Memory B cell (primary cell): ENCODE measurements at regions not wholly inside any gene's neighbourhood (a gene's known extent, or its start where the extent isn't known, plus 50 kb on each side); places are given as distances from the start of the nearest gene placed in this dataset.

Experiments used
- ATAC-seq: fragments of 150-1000 bp; cut with Tn5 transposase; 2 replicates; pipeline ENCODE4 v1.10.0; 2021; ENCODE audit warnings: low read depth, mild to moderate bottlenecking, moderate library complexity
- DNase-seq, 2 donors: peaks; one replicate each; pipeline ENCODE4 v3.0.0; 2022; ENCODE audit warnings: low spot score in 2 of 2
- H3K27ac Mint-ChIP-seq: one replicate; pipeline ENCODE4 v1.8.0; 2022; ENCODE audit warnings: mild to moderate bottlenecking, moderate library complexity, mixed read lengths
- H3K27me3 Mint-ChIP-seq: one replicate; pipeline ENCODE4 v1.8.0; 2022; ENCODE audit warnings: mixed read lengths
- H3K36me3 Mint-ChIP-seq: one replicate; pipeline ENCODE4 v1.8.0; 2022; ENCODE audit warnings: mild to moderate bottlenecking, mixed read lengths
- H3K4me1 Mint-ChIP-seq: one replicate; pipeline ENCODE4 v1.8.0; 2022; ENCODE audit warnings: mixed read lengths
- H3K4me3 Mint-ChIP-seq: one replicate; pipeline ENCODE4 v1.8.0; 2022; ENCODE audit warnings: mild to moderate bottlenecking, moderate library complexity, mixed read lengths
- H3K9me3 Mint-ChIP-seq: one replicate; pipeline ENCODE4 v1.8.0; 2022; ENCODE audit warnings: mixed read lengths

- H3K27me3 Mint-ChIP-seq = no peaks in the 10 kb centered on the region
- DNase-seq = no peak
- H3K27ac Mint-ChIP-seq = no peak overlapping the region
- no peaks in the 10 kb centered on the region for H3K36me3 Mint-ChIP-seq
- H3K4me3 Mint-ChIP-seq = no peak overlapping the region
- no peak for ATAC-seq
- no peaks in the 10 kb centered on the region for H3K9me3 Mint-ChIP-seq
- no peaks in the 10 kb centered on the region for H3K4me1 Mint-ChIP-seq
These were observed 218.6 kb downstream of the TMEM38B start for GRCh38 chr9:105912863-105913516.

GRCh38 chr9:105921057-105921726 lies 226.9 kb downstream of the TMEM38B start:
- H3K36me3 Mint-ChIP-seq = no peaks in the 10 kb centered on the region
- ATAC-seq (no peak), DNase-seq (no peak)
- H3K4me3 Mint-ChIP-seq = no peak overlapping the region
- no peaks in the 10 kb centered on the region for H3K9me3 Mint-ChIP-seq
- H3K4me1 Mint-ChIP-seq = no peaks in the 10 kb centered on the region
- no peak overlapping the region for H3K27ac Mint-ChIP-seq
- peaks cover 8% of the 10 kb centered on the region for H3K27me3 Mint-ChIP-seq

DNA sequence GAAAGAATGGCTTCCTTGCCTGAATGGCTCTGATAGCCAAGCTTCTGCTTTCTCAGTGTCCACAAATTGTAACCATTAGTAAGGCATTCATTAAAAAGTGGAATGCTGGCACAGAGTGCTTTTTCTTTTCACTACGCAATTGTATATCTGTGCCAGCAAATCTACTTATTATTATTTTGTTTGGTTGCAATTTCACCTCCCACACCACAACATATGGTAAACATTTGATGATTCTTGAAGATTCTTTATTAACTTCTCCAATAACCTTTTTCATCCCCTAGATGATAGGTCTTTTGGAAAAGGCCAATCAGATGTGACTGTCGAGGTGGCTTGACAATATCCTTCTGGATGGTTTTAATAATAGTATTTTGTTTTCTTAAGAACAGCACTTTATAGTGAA lies 234.1 kb downstream of the TMEM38B start:
- no peaks in the 10 kb centered on the region for H3K4me1 Mint-ChIP-seq
- ATAC-seq (no peak), DNase-seq (no peak)
- no peak overlapping the region for H3K4me3 Mint-ChIP-seq
- H3K27ac Mint-ChIP-seq = no peak overlapping the region
- no peaks in the 10 kb centered on the region for H3K9me3 Mint-ChIP-seq
- no peaks in the 10 kb centered on the region for H3K36me3 Mint-ChIP-seq
- H3K27me3 Mint-ChIP-seq = peaks cover 7% of the 10 kb centered on the region

DNA sequence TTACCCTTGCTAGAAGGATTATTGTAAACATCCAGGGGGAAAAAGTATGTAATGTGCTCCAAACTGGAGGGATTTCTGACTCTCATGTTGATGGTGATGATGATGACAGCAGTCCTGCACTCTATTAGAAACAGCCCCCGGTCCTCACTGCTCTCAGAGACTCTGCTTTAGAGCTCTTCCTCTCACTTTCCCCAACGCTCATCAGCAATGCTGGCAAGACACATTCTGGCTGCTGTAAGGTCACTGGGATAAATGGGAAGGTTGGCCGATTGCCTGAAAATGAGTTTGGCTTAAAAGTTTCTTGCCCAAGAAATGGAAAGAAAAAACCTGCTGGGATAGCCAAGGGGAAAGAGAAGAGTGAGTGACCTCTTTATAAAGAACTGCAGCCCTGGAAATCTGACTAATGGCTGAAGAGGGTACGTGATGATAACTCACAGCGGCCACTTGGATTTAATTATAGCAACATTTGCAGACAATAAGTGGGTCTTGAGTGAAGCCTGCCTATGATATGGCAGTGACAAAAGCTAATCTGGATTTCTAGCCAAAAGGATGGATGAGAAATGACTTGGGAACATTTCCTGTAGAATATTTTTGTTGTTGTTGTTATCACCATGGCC lies 235.8 kb downstream of the TMEM38B start:
- DNase-seq = no peak
- Mint-ChIP-seq H3K27me3 (peaks cover 7% of the 10 kb centered on the region), H3K36me3 (no peaks in the 10 kb centered on the region), H3K9me3 (peaks cover 4% of the 10 kb centered on the region), H3K4me1 (no peaks in the 10 kb centered on the region), H3K27ac (no peak overlapping the region), H3K4me3 (no peak overlapping the region)
- ATAC-seq = no peak

GRCh38 chr9:105932276-105932675 lies 237.9 kb downstream of the TMEM38B start:
- Mint-ChIP-seq H3K27ac (no peak overlapping the region), H3K9me3 (peaks cover 4% of the 10 kb centered on the region), H3K27me3 (peaks cover 2% of the 10 kb centered on the region), H3K4me3 (no peak overlapping the region), H3K4me1 (no peaks in the 10 kb centered on the region), H3K36me3 (no peaks in the 10 kb centered on the region)
- DNase-seq (no peak), ATAC-seq (no peak)

- Mint-ChIP-seq H3K36me3 (no peaks in the 10 kb centered on the region), H3K4me3 (no peak overlapping the region), H3K4me1 (no peaks in the 10 kb centered on the region), H3K27ac (no peak overlapping the region), H3K27me3 (no peaks in the 10 kb centered on the region), H3K9me3 (peaks cover 11% of the 10 kb centered on the region)
- ATAC-seq (no peak), DNase-seq (no peak)
These were observed 256.1 kb downstream of the TMEM38B start for GRCh38 chr9:105950448-105950847.

GRCh38 chr9:105950894-105951293 lies 256.6 kb downstream of the TMEM38B start:
- Mint-ChIP-seq H3K4me1 (no peaks in the 10 kb centered on the region), H3K27ac (no peak overlapping the region), H3K9me3 (peaks cover 11% of the 10 kb centered on the region), H3K36me3 (no peaks in the 10 kb centered on the region), H3K4me3 (no peak overlapping the region), H3K27me3 (no peaks in the 10 kb centered on the region)
- ATAC-seq = no peak
- DNase-seq = no peak

DNA sequence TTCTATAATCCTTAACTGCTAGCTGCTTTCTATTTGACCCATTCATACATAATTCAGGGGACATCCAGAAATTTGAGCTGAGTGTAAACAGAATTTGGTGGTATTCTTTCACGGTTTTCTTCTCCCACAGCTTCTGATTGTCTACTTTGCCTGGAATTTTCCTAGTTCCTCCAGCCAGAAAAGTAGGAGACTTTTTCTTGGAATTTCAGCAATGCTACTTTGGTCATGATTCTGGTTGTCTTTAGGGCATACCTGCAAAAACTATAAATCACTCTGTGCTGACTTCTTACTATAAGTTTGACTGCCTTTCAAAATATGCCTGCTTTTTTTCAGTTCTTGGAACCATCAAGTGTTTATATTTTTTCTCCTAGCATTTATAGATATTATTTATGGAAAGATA lies 260.2 kb downstream of the TMEM38B start:
- ATAC-seq = no peak
- H3K4me3 Mint-ChIP-seq = no peak overlapping the region
- H3K9me3 Mint-ChIP-seq = no peaks in the 10 kb centered on the region
- H3K27ac Mint-ChIP-seq = no peak overlapping the region
- no peaks in the 10 kb centered on the region for H3K36me3 Mint-ChIP-seq
- no peak for DNase-seq
- no peaks in the 10 kb centered on the region for H3K27me3 Mint-ChIP-seq
- H3K4me1 Mint-ChIP-seq = no peaks in the 10 kb centered on the region

DNA sequence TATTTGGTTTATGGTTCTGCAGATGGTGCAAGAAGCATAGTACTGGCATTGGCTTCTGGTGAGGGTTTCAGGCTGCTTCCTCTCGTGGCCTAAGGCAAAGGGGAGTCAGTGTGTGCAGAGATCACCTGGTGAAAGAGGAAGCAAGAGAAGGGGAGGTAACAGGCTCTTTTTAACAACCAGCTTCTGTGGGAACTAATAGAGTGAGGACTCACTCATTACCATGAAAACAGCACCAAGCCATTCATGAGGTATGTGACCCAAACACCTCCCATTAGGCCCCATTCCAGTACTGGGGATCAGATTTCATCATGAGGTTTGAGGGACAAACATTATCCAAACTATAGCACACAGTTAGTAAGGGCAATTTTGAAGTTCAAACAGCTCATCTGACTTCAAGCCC lies 263.5 kb downstream of the TMEM38B start:
- no peak for ATAC-seq
- no peak for DNase-seq
- no peak overlapping the region for H3K27ac Mint-ChIP-seq
- no peaks in the 10 kb centered on the region for H3K4me1 Mint-ChIP-seq
- H3K27me3 Mint-ChIP-seq = no peaks in the 10 kb centered on the region
- no peaks in the 10 kb centered on the region for H3K36me3 Mint-ChIP-seq
- no peak overlapping the region for H3K4me3 Mint-ChIP-seq
- H3K9me3 Mint-ChIP-seq = no peaks in the 10 kb centered on the region

- ATAC-seq = no peak
- H3K4me3 Mint-ChIP-seq = no peak overlapping the region
These were observed 264.2 kb downstream of the TMEM38B start for GRCh38 chr9:105958587-105958986.

DNA sequence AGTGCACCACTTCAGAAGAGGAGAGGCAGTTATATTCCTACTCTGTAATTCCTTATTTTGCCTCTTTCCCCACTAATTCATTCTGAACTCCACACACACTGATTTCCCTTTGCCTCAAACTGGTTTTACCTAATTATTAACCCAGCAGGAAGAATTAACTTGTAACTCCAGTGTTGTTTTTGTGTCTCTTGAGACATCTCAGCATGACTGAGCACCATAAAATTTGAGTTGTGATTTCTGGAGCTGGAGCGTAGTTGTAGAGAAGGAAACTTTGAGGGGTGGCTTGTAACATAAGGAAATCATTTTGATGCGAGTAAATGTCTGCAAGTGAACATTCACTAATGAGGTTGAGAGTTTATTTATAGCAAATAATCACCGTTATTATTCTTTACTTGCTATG lies 265.2 kb downstream of the TMEM38B start:
- no peaks in the 10 kb centered on the region for H3K4me1 Mint-ChIP-seq
- no peak for ATAC-seq
- no peaks in the 10 kb centered on the region for H3K27me3 Mint-ChIP-seq
- H3K4me3 Mint-ChIP-seq = no peak overlapping the region
- H3K27ac Mint-ChIP-seq = no peak overlapping the region
- no peak for DNase-seq
- H3K36me3 Mint-ChIP-seq = no peaks in the 10 kb centered on the region
- no peaks in the 10 kb centered on the region for H3K9me3 Mint-ChIP-seq

More at GRCh38 chr9:105958587-105958986, 264.2 kb downstream of the TMEM38B start:
- Mint-ChIP-seq H3K36me3 (no peaks in the 10 kb centered on the region), H3K27me3 (no peaks in the 10 kb centered on the region), H3K9me3 (no peaks in the 10 kb centered on the region), H3K27ac (no peak overlapping the region), H3K4me1 (no peaks in the 10 kb centered on the region)
- no peak for DNase-seq

DNA sequence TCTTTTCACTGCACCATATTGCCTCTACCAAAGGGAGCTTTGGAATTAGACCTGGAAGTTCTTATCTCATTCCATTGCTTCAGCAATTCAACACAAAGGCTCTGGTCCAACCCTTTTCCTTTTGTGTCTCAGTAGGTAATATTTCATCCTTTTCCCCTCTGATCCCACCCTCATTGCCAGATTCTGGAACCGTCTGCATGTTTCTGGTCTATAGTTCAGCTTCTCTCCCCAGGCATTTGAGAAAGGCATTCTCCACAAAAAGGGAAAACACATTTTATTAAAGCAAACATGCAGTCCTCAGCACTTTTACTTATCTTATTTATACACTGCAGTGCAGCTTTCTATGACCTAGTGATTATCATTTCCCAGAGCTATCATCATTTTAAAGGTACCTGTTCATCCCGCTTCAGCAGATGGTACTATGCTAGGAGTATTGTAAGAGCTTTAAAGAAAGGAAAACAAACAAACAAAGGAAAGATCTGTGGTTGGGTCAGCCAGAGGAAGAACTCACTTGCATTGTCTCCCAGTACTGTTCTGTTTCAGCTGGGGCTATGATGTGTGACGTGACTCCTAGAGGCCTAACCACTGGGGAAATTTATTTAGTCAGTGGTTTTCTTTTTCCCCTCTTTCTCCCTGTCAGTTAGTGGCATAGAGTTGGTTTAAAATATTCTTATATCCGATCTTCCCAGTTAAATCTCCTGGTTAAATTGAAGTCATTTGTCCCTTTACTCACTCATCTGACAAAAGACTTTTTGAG lies 269.2 kb downstream of the TMEM38B start:
- no peak for DNase-seq
- H3K9me3 Mint-ChIP-seq = no peaks in the 10 kb centered on the region
- H3K27me3 Mint-ChIP-seq = no peaks in the 10 kb centered on the region
- H3K27ac Mint-ChIP-seq = no peak overlapping the region
- no peak overlapping the region for H3K4me3 Mint-ChIP-seq
- ATAC-seq = no peak
- H3K4me1 Mint-ChIP-seq = no peaks in the 10 kb centered on the region
- no peaks in the 10 kb centered on the region for H3K36me3 Mint-ChIP-seq

GRCh38 chr9:105964156-105964555 lies 269.8 kb downstream of the TMEM38B start:
- Mint-ChIP-seq H3K4me1 (no peaks in the 10 kb centered on the region), H3K4me3 (no peak overlapping the region), H3K27me3 (no peaks in the 10 kb centered on the region), H3K36me3 (no peaks in the 10 kb centered on the region), H3K9me3 (no peaks in the 10 kb centered on the region), H3K27ac (no peak overlapping the region)
- no peak for DNase-seq
- ATAC-seq = no peak

DNA sequence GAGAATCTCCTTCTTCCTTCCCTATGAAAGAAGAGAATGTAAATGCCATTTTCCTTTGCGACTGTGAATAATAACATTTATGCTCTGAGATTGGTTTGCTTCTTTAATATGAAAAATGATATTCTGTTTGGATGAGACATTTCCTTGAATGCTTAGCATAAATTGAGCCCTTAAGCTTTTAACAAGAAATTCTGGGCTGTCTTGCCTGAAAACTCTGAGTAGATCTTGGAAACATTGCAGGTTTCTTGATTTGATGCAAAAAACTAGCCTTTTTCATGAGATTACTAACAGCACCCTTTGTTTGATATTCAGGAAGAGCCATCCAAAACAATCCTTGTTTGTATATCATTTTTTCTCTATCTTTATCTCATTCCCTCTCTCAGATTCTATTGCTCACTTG lies 272.5 kb downstream of the TMEM38B start:
- Mint-ChIP-seq H3K27ac (no peak overlapping the region), H3K4me1 (no peaks in the 10 kb centered on the region), H3K36me3 (no peaks in the 10 kb centered on the region), H3K9me3 (no peaks in the 10 kb centered on the region), H3K27me3 (no peaks in the 10 kb centered on the region), H3K4me3 (no peak overlapping the region)
- DNase-seq (no peak), ATAC-seq (no peak)
